ENCODE measurements at regions not wholly inside any gene's neighbourhood (a gene's known extent, or its start where the extent isn't known, plus 50 kb on each side); places are given as distances from the start of the nearest gene placed in this dataset.

DNA sequence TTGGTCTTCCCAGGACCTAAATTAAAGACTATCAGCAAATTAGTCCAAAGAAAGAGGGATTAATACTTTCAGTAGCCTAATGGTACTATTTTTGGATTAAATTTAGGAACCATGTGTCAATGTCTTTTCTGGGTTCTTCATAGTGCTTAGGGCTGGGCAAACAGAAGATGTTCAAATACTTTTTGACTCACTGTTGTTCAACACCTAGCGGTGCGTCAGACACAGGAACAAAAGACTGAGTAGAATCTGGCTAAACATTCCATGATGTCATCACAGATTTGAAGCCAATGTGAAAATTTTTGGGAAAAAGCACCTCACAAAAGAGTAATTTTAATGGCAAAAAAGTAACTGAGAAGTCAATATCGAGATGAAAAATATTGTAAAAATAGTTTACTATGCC, 544.4 kb downstream of the EFNA5 start:
- no peak for DNase-seq

DNA sequence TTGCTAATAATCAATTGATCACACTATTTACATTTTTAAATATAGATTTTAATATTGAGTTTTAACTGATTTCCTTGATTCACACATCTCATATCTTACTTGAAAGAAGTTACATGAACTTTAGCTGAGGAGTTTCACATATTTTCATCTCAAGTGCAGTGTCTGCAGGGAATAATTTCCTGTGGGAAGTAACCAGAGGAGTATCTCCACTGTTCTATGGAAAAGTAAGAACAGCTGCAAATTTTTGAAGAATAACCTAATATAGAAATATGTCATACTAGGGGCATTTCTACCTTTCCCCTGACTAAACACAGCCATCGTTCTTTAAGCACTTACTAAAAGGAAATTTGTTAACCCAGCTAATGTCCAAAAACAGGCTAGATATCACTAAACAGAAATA, 546.4 kb downstream of the EFNA5 start:
- DNase-seq: no peak

DNA sequence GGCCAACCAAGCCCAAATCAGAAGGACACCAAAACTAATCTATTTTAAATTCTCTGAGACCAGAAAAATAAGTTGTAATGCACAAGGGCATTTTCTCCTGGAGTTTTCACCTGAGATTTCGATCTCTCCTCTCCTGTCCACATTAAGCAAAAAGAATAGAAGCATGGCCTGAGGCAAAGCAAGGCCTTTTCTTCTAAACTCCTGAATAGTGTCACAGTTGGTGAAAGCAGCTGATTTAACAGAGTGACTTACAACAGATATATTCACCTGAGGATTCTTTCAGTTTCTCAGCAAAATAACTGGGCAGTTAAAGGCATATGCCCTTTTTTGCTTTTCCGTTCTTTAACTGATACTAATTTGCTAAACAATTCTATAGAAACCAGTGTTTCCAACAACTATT, 547.7 kb downstream of the EFNA5 start:
- DNase-seq: no peak

DNA sequence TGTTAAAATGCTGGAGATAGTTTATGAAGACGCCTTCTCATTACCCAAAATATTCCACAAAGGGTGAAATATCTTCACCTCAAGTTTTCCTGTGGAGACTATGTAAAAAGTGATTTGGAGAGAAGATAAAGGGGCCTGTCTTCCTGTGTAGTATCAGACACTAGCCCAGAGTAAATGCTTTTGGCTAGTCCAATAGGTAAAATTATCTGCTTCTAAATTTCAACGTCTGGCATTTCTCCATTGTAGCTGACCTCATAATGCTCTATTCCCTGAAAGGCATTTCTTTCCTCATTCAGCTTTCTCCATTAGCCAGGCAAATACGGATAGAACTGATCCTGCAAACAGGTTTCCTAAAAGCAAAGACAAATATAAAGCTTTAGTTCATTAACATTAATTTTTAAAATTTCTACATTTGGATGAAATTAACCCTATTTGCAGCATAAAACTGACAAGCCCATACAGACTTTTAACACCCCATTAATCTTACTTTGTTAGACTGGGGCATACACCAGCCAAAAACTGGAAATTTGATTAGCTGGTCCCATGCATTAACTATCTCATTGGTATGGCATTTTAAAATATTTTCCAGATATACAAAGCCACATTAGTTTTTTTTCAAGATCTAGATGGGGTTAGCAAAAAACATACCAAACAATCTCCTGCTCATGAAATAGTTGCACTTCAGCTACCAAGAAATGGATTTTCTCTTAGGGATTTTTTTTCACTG, 548.8 kb downstream of the EFNA5 start:
- no peak for DNase-seq

DNA sequence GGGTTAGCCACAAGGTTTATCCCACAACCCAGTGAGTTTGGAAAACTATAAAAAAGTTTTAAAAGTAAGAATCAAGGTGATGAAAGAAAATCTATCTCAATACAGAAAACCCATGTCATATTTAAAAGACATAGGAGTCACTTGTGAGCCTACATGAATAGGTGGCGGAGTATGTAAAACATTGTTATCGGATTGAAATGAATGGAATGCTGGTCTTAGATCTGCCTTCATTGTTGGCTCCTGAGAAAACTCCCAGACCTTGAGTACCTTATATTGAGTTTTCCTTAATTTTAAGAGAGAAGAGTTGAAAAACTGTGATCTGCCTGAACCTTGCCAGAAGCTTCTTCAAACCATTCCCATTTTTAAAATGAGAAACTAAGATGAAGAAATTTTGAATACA, 551.1 kb downstream of the EFNA5 start:
- DNase-seq: no peak

DNA sequence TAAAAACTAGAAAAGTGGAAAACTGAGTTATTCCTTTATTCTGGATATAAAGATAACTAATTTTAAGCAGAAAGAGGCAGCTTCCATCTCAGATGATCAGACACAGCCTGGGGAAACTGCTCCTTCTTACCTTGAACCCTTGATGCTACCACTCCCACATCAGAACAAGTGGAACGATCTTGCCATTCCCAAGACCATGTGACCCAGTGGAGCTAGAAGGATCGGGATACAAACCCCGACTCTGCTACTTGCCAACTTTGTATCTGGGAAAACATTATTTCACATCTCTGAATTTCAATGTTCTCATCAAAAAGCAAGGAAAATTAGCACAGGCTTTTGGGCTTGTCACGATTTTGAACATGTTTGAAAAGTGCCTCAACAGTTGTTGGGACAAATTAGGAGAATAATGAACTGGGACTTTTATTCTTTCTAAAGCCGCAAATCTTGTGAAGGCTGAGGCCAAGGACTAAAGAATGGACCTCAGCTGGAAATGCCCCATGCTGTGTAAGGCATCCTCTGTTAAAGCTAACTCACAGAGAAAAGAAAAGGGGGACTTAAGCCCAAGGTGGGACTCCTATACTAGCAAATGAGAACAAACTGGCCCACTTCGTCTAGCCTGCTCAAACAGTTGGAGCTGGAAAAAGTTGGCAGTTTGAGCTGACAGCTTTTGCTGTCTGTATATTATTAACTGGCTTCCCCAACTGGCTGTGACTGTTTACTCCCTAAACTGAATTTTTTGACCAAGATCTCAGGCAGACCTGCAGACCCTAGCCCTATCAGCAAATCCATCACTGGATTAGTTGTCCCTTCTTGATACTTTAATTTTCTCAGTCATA, 552.3 kb downstream of the EFNA5 start:
- DNase-seq: no peak

DNA sequence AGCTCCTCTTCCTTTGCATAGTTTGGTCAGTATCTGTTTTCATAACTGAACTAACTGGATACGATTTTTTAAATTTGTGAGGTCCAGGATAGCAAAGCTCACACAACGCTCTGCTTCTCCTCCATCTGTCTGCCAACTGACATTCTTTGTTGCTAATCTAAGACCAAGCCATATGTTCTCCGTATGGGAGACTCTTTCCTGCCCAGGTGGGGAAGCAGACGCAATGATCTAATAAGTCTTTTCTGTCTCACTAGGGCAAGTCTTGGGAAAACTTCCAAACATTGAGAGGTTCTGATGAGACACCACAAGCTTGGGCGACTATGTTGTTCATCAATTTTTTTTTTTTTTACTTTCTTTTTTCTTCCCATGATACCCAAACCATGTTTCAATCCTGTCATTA, 558.5 kb downstream of the EFNA5 start:
- DNase-seq: no peak

DNA sequence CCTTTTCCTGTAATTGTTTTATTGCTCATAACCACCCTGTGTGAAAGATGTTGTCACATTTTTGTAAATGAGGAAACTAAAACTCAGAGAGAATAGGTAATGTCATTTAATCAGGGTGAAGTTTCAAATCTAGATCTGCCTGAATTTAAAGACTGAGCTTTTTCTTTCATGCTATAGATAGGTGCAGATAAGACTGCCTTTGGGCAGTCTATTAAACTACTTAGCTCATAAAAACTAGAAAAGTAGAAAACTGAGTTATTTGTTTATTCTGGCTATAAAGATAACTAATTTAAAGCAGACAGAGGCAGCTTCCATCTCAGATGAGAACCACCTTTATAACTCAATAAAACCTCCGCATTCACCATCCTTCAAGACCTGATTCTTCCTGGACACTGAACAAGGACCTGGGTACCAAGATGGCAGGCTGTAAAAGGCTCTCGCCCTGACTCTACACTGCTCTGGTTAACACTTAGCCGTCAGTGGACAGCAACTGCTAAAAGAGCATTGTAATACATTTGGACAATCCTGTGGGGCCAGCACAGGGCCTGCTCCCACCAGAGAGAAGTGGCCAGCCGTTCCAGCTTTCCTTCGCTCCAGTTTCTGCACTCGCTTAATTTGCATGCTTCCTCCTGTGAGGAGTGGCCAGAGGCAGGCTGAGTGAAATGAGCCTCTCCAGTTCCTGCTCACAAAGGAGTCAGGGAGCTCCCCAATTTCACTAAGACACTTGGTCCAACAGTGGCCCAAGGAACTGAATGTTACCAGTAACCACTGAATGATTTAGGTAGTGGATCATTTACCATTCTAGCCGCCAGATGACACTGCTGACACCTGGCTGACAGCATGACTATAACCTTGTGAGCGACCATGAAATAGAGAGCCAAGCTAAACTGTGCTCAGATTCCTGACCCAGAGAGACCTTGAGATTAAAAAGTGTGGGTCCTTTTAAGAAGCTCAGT, 566.4 kb downstream of the EFNA5 start:
- no peak for DNase-seq

DNA sequence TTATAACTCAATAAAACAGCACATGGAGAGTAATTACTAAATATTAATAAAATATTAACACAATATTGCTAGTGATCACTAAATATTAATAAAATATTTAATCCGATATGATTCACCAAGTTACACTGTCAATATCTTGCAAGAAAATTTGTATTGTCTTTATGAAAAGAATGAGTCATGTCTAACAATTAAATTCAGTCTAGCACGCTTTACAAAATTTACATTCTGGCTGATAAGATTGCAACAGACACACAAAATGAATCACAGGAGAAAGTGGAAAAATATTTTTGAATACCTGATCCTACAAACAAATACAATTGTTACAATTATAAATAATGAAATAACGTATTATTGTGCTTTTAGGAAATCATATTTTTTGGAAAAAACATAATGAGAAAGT, 567.2 kb downstream of the EFNA5 start:
- DNase-seq: no peak

DNA sequence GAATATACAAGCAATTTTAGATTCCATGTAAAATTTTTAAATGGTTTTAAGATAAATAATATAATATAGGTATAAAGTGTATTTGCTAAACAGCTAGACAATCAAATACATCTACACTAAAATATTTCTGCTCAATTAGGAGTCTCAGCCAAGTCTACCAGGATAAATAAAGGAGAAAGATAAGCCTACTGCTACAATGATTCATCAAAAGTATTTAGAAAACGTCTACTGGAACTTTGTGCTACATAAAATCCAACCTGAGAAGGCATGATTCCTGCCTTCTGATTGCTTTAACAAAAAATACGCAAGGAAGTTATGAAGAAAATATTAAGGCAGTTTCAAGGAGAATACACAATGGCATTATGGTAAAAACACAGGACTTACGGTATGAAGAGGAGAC, 570.6 kb downstream of the EFNA5 start:
- no peak for DNase-seq

DNA sequence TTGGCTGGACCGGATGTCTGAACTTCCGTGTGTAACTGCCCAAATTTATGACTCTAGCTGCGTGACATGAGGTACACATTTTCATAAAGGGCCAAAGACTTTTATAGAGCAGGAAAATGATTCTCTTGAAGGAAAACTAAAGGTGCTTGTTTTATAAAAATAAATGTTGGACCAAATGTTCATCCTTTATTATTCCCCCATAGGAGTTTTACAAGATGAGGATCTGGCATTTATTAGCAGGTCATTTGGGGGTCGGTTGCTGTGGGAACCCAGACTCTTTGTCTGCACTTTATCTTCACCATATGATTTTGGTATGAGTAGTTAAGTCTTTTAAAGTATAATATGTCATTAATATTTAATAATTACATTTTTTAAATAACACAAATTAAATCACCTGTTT, 571.2 kb downstream of the EFNA5 start:
- DNase-seq: no peak

DNA sequence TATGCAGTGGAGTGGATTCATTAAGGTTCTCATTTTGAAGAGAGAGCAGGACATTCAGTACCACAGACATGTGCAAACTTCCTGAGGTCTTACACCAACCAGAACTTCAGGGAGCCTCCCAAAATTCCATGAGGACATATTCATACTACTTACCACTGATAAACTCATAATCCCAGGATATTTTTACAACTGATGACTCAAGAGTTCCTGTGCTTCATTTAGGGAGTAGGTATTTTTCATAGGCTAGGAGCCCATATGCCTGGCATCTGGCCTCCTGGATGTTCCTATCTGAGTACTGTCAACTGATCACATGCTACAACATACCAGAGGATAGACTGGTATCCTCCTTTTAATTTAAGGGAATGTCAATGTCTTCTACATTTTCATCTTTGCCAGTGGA, 578.0 kb downstream of the EFNA5 start:
- DNase-seq: no peak

DNA sequence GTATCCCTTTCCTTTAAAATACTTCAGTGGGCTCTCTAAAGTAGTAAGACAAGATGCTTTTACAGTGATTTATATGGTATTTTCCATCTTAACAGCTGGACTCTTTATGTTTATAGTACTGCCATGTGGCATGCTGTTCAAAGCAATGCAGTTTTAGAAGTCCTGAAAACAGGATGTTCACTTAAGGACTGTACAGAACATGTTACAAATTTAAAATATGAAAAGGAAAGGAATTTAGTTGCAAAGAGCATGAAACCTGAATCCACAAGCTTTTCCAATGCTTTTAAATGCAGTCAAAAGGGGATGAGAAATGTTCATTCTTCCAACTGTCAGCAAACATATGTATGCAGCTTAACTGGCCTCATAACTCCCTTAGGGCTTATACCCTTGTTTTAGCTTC, 580.2 kb downstream of the EFNA5 start:
- no peak for DNase-seq

DNA sequence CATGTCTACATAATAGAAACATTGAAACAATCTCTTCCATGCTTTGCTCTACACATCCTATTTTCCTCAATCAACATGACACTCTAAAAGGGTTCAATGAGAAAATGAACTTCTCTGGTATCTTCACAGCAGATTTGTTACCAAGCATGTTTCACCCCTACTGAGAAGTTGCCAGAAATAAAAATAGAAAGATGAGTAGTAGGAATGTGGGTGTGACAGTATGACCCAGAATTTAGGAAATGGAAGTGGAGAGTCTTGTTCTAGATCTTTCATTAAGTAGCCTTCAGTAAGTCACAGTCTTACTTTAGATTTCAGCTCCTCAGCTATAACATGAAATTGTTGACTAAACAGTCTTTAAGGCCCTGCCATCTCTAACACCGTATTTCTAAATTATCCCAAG, 581.8 kb downstream of the EFNA5 start:
- no peak for DNase-seq

DNA sequence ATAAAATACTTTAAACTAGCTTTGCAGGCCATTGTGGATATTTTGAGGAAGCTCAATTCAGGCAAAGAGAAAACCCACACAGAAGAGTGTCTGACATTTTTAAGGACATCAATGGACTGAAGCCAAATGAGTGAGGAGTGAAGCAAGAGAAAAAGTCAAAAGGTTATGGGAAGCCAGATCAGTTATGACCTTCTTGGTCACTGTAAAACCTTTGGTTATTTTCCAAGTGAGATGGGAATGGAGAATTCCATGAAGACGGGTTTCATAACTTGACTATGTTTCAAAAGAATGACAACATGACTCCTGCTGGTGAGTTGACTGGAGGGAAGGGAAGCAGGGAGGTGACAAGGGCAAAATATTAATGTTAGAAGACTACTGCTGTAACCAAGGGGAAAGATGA, 585.2 kb downstream of the EFNA5 start:
- DNase-seq: no peak

DNA sequence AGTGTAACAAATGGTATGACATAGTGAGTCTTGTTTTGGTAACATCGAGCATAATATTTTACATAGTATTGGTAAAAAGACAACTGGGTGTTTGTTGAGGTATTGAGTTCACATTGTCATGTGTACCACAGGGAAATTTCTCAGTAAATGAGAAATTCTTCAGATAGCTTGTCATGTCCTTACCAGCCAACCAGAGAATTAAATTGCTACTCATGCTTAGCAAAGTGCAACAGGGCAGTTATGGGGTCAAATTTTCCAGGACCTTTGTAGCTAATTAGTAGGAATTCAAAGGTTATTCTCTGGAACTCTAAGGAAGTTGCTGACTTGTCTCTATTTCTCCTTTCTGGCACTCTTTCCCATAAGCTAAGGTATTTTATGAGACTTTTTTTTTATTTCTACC, 595.7 kb downstream of the EFNA5 start:
- no peak for DNase-seq

DNA sequence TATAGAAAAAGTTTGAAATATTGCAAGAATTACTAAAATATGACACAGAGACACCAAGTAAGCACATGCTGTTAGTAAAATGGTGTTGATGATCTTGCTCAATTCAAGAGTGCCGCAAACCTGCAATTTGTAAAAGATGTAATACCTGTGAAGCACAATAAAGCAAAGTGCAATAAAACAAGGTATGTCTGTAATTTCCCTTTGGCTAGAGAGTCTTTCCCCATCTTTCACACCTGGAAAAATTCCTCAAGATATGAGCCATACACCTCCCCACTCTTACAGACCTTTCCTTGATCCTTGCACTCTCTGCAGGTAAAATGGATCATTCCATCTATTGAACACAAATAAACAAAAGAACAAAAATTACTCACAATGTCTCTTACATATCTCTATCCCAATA, 597.8 kb downstream of the EFNA5 start:
- no peak for DNase-seq

DNA sequence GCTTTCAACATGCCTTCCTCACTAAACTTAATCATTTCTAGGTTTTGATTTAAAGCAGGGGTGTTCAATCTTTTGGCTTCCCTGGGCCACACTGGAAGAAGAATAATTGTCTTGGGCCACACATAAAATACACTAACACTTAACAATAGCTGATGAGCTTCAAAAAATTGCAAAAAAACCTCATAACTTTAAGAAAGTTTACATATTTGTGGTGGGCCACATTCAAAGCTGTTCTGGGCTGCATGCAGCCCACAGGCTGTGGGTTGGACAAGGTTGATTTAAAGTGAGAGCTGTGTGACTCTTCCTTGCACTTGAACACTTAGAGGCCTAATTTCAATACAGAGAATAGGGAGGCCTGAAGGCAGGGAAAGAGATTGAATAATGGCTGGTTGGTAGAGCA, 598.3 kb downstream of the EFNA5 start:
- no peak for DNase-seq

DNA sequence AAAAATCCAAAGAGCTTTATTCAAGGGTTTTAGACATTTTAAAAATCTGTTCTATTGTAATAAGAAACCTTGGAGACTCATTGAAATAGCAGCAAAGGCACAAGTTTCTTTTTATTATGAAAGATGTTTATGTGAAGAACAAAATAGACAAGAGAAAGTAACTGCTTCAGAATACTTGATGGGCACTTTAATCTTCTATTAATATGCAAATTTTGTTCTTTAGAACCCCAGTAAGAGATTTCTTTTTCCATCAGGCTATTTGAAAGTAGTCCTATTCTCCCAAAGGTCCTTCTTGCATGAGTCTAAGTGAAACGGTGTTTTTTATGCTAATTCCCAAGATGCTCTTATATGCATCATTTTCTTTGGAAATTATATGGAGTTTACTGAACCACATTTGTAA, 602.0 kb downstream of the EFNA5 start:
- no peak for DNase-seq

DNA sequence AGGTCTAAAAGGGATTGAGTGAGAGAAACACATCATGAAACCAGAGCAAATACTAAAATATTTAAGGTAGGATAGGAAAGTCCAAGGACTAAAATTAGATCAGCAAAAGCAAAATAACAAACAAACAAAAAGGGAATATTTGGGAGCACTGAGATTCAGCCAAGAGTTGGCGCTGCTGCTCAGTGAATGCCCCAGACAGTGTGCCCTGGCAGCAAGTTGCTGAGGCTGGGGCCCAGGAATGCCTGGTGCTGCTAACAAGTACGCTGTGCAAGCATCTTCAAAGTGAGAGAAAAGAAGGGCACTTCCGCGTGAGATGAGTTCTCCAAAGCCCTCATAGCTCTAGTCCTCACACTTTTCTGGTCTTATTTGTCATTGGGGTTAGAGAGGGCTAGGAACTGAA, 603.3 kb downstream of the EFNA5 start:
- no peak for DNase-seq

DNA sequence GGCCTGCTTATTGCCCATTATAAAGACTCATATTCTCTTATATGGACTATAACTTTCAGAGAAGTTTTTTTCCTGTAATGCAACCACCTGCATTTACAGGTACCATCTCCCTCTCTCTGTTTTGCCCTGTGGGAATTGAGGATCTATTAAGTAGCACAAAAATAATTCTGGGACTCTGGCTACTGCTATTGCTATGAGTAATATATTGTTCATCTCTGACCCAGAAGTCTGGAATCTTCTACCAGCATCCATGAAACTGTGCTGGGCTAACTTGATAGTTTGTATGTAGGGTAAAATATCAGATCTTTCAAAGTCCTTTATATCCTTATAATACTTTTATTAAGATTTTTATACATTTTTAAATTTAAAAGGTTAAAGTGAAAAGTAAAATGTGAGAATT, 607.2 kb downstream of the EFNA5 start:
- DNase-seq: no peak

DNA sequence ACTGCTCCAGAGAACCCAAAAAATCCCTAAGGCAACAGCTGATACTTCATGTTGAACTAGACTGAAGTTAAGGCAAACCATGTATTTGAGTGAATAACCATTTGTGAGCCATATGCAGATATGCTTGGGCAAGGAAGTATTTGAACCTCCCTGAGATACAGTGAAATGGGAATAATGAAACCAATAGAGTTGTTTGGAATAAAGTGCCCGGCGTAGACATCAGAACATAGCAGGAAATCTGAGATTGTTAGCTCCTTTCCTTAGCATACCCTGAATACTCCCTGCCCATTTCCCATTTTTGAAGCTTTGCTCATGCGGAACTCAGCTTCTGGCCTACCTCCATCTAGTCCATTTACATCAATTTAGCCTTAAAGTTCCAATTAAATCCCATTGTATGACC, 611.9 kb downstream of the EFNA5 start:
- no peak for DNase-seq

DNA sequence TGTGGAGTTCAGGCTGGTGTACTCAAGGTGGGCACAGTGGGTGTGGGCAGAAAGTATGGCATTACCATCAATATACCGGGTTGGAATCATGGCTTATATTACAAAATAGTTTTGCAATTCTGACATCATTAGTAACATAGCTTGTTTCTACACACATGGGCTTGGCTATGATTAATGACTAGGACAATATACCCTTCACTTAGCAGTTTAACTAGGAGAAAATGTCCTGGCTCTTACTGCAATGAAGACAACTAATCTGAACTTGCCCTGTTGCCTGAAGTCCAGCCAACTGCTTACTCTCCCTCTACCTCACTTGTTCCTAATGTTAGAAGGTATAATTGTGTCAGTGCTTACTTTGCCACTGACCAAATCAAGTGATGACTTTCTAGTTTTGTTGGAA, 612.5 kb downstream of the EFNA5 start:
- DNase-seq: no peak

DNA sequence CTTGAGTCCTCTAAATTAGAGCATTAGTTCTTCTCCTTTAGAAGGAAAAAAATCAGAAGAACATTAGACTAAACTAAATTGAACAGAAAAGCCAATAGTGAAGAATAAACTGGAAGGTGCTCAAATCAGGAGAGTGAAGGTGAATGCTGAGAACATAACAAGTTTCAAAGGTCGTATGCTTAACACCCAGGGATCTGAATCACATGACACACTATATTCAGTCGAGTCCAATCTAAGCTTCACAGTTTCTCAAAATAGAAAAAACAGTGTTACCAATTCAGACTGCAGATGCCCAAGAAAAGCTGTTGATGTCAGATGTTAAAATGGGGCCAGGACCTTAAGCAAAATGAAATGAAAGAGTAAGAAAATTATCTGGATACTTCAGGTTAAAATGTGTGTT, 614.5 kb downstream of the EFNA5 start:
- no peak for DNase-seq

Measured in DMS79 treated with DMSO at 0.1 percent for 48 hours (cell line).